H9 (cell line): ENCODE measurements at regions not wholly inside any gene's neighbourhood (a gene's known extent, or its start where the extent isn't known, plus 50 kb on each side); places are given as distances from the start of the nearest gene placed in this dataset.

Experiments
- DNase-seq: peaks from one replicate; pipeline ENCODE4 v3.0.0-alpha.2; 2017
- H2AFZ ChIP-seq: one replicate; pipeline ENCODE4 v1.6.1; 2013; ENCODE audit warnings: mild to moderate bottlenecking, low read length, control low read depth, moderate library complexity
- H2AK5ac ChIP-seq: 2 replicates; pipeline ENCODE4 v1.6.1; 2013; ENCODE audit warnings: low read length, control low read depth, mixed read lengths; ENCODE audit not compliant: insufficient read length
- H2BK120ac ChIP-seq: one replicate; pipeline ENCODE4 v1.6.1; 2013; ENCODE audit warnings: low read depth, mild to moderate bottlenecking, low read length, control low read depth, inconsistent platforms; ENCODE audit not compliant: poor library complexity, severe bottlenecking
- H2BK12ac ChIP-seq: 2 replicates; pipeline ENCODE4 v1.6.1; 2013; ENCODE audit warnings: low read length, control low read depth, mixed read lengths, low read depth; ENCODE audit not compliant: insufficient read length
- H2BK15ac ChIP-seq: 2 replicates; pipeline ENCODE4 v1.6.1; 2013; ENCODE audit warnings: low read depth, low read length, control low read depth
- H2BK20ac ChIP-seq: one replicate; pipeline ENCODE4 v1.6.1; 2013; ENCODE audit warnings: low read depth, mild to moderate bottlenecking, low read length, control low read depth, inconsistent platforms; ENCODE audit not compliant: poor library complexity, severe bottlenecking
- H2BK5ac ChIP-seq: 2 replicates; pipeline ENCODE4 v1.6.1; 2013; ENCODE audit warnings: low read length, control low read depth, mixed read lengths; ENCODE audit not compliant: insufficient read length
- H3K14ac ChIP-seq: 2 replicates; pipeline ENCODE4 v1.6.1; 2013; ENCODE audit warnings: low read length, control low read depth; ENCODE audit not compliant: insufficient read depth
- H3K18ac ChIP-seq: 2 replicates; pipeline ENCODE4 v1.6.1; 2013; ENCODE audit warnings: low read depth, mild to moderate bottlenecking, mixed read lengths, low read length, control low read depth; ENCODE audit not compliant: insufficient read length
- H3K23ac ChIP-seq: 2 replicates; pipeline ENCODE4 v1.6.1; 2013; ENCODE audit warnings: low read length, control low read depth, mixed read lengths, low read depth; ENCODE audit not compliant: insufficient read length
- H3K23me2 ChIP-seq: 2 replicates; pipeline ENCODE4 v1.6.1; 2013; ENCODE audit warnings: low read depth, mild to moderate bottlenecking, mixed read lengths, low read length, control low read depth; ENCODE audit not compliant: insufficient read length, poor library complexity, severe bottlenecking
- H3K27ac ChIP-seq: 2 replicates; pipeline ENCODE4 v1.5.1; 2013; ENCODE audit warnings: low read length, control low read depth, mixed read lengths, low read depth; ENCODE audit not compliant: insufficient read length
- H3K27me3 ChIP-seq: 2 replicates; pipeline ENCODE4 v1.6.1; 2013; ENCODE audit warnings: low read length, control low read depth, inconsistent platforms; ENCODE audit not compliant: insufficient read depth
- H3K4ac ChIP-seq: 2 replicates; pipeline ENCODE4 v1.6.1; 2013; ENCODE audit warnings: low read depth, mild to moderate bottlenecking, control low read depth, inconsistent platforms, low read length, moderate library complexity
- H3K4me1 ChIP-seq: 2 replicates; pipeline ENCODE4 v1.6.1; 2013; ENCODE audit warnings: low read length, control low read depth, inconsistent platforms; ENCODE audit not compliant: insufficient read depth
- H3K4me2 ChIP-seq: 2 replicates; pipeline ENCODE4 v1.6.1; 2013; ENCODE audit warnings: low read length, control low read depth, mixed read lengths; ENCODE audit not compliant: insufficient read length, insufficient read depth
- H3K56ac ChIP-seq: 2 replicates; pipeline ENCODE4 v1.6.1; 2013; ENCODE audit warnings: low read depth, mild to moderate bottlenecking, mixed read lengths, low read length, control low read depth; ENCODE audit not compliant: insufficient read length
- H3K79me1 ChIP-seq: 2 replicates; pipeline ENCODE4 v1.6.1; 2013; ENCODE audit warnings: low read depth, mild to moderate bottlenecking, moderate library complexity, low read length, control low read depth, inconsistent platforms; ENCODE audit not compliant: insufficient read depth, poor library complexity, severe bottlenecking
- H3K79me2 ChIP-seq: 2 replicates; pipeline ENCODE4 v1.6.1; 2013; ENCODE audit warnings: low read length, control low read depth, inconsistent platforms; ENCODE audit not compliant: insufficient read depth
- H3K9ac ChIP-seq: 2 replicates; pipeline ENCODE4 v1.6.1; 2013; ENCODE audit warnings: low read length, control low read depth, mixed read lengths; ENCODE audit not compliant: insufficient read length; ENCODE audit errors: extremely low read depth
- H3K9me3 ChIP-seq: one replicate; pipeline ENCODE4 v1.6.1; 2013; ENCODE audit warnings: low read depth, low read length, inconsistent platforms; ENCODE audit not compliant: control insufficient read depth
- H3T11ph ChIP-seq: one replicate; pipeline ENCODE4 v1.6.1; 2013; ENCODE audit warnings: mild to moderate bottlenecking, low read length, control low read depth, inconsistent platforms
- H4K20me1 ChIP-seq: one replicate; pipeline ENCODE4 v1.6.1; 2013; ENCODE audit not compliant: control insufficient read depth, insufficient read length, insufficient read depth
- H4K5ac ChIP-seq: 2 replicates; pipeline ENCODE4 v1.6.1; 2013; ENCODE audit warnings: low read depth, mild to moderate bottlenecking, mixed read lengths, low read length, control low read depth; ENCODE audit not compliant: insufficient read length
- H4K8ac ChIP-seq: replicated peaks from 2 replicates; pipeline ENCODE4 v1.6.1; 2013; ENCODE audit warnings: low read length, control low read depth, mixed read lengths, low read depth; ENCODE audit not compliant: insufficient read length
- H4K91ac ChIP-seq: 2 replicates; pipeline ENCODE4 v1.6.1; 2013; ENCODE audit warnings: low read depth, mild to moderate bottlenecking, moderate library complexity, mixed read lengths, low read length, control low read depth; ENCODE audit not compliant: insufficient read length
- H3K27ac Mint-ChIP-seq, 3 experiments: 2 replicates in 2 of 3; 3 replicates in 1 of 3; pipeline ENCODE4 v1.8.0; 2020 to 2021; ENCODE audit warnings: mixed read lengths in 3 of 3, mild to moderate bottlenecking in 1 of 3, moderate library complexity in 1 of 3
- H3K27me3 Mint-ChIP-seq: 2 replicates; pipeline ENCODE4 v1.8.0; 2021; ENCODE audit warnings: low read depth, mild to moderate bottlenecking, moderate library complexity, mixed read lengths
- H3K36me3 Mint-ChIP-seq, 3 experiments: 2 replicates in 2 of 3; 3 replicates in 1 of 3; pipeline ENCODE4 v1.8.0; 2020 to 2021; ENCODE audit warnings: low read depth in 3 of 3, mixed read lengths in 3 of 3; ENCODE audit not compliant: insufficient read depth in 1 of 3
- H3K4me1 Mint-ChIP-seq, 2 experiments: 2 replicates each; pipeline ENCODE4 v1.8.0; 2020; ENCODE audit warnings: mixed read lengths in 2 of 2
- H3K4me3 Mint-ChIP-seq, 2 experiments: 2 replicates in 1 of 2; 3 replicates in 1 of 2; pipeline ENCODE4 v1.8.0; 2020 to 2021; ENCODE audit warnings: mild to moderate bottlenecking in 2 of 2, mixed read lengths in 2 of 2, moderate library complexity in 1 of 2
- H3K9me3 Mint-ChIP-seq, 2 experiments: 2 replicates in 1 of 2; 3 replicates in 1 of 2; pipeline ENCODE4 v1.8.0; 2020; ENCODE audit warnings: mild to moderate bottlenecking in 2 of 2, mixed read lengths in 2 of 2, moderate library complexity in 1 of 2
- CTCF ChIP-seq: fragments of 200-600 bp; sonication (generic); conservative IDR thresholded peaks from 3 replicates; pipeline ENCODE4 v1.8.0; 2021; ENCODE audit warnings: antibody characterized with exemption, mild to moderate bottlenecking
- WGBS: extraction: QIAGEN DNeasy Blood & Tissue Kit; methylation state at CpG from one replicate; pipeline ENCODE4 v1.1.7; 2013; ENCODE audit warnings: missing lambda C conversion rate, low lambda C conversion rate, mixed read lengths; ENCODE audit not compliant: insufficient read length; ENCODE audit errors: extremely low coverage; 5-methylcytosine and 5-hydroxymethylcytosine counted together

DNA sequence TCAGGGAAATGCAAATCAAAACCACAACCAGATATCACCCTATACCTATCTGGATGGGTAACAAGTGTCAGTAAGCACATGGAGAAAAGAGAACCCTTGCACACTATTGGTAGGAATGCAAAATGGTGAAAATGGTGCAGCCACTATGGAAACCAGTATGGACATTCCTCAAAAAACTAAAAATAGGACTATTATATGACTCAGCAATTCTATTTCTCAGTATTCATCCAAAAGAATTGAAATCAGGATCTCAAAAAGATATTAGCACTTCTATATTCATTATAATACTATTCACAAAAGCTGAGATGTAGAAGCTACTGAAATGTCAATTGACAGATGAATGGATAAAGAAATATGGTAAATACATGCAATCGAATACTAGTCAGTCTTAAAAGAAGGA is 491.1 kb upstream of the MYT1L start:
- Histone ChIP-seq H3K23ac (no peak overlapping the region), H2BK5ac (no peak overlapping the region), H2AK5ac (no peak overlapping the region), H4K5ac (no peak overlapping the region), H4K20me1 (no peaks in the 10 kb centered on the region), H2BK20ac (no peak overlapping the region), H3K4me2 (no peak overlapping the region), H2BK15ac (no peak overlapping the region), H2BK120ac (no peak overlapping the region), H3K4me1 (no peaks in the 10 kb centered on the region), H3K4ac (no peak overlapping the region), H3K27ac (no peak overlapping the region), H3K14ac (no peak overlapping the region), H3K27me3 (no peaks in the 10 kb centered on the region), H3K23me2 (no peaks in the 10 kb centered on the region), H2AFZ (no peak overlapping the region), H3K18ac (no peak overlapping the region), H3K56ac (no peak overlapping the region), H3T11ph (no peak overlapping the region), H3K79me1 (no peaks in the 10 kb centered on the region), H3K9me3 (no peaks in the 10 kb centered on the region), H4K8ac (no peak overlapping the region), H4K91ac (no peak overlapping the region), H2BK12ac (no peak overlapping the region), H3K79me2 (no peaks in the 10 kb centered on the region), H3K9ac (no peak overlapping the region)
- Mint-ChIP-seq H3K4me1 (no peaks in the 10 kb centered on the region), H3K27me3 (peaks cover 2% of the 10 kb centered on the region), H3K4me3 (no peak overlapping the region), H3K36me3 (peaks cover 0 to 4% (median 3%) of the 10 kb centered on the region in 3 experiments; a peak in 2 of 7 replicates), H3K9me3 (peaks cover 17 to 34% of the 10 kb centered on the region in 2 experiments), H3K27ac (no peak overlapping the region)
- no CpG with 5 or more reads among the region's 1 CpG for WGBS
- TF ChIP-seq CTCF, result no peak
- DNase-seq, result no peak
